ENCODE measurements at regions not wholly inside any gene's neighbourhood (a gene's known extent, or its start where the extent isn't known, plus 50 kb on each side); places are given as distances from the start of the nearest gene placed in this dataset.
"Not testable (repeated sequence)": the region's sequence is repeated elsewhere in the genome, so short reads cannot be mapped to it uniquely, and the experiment has no call there.

GRCh38 chr4:3612281-3612680, 80.1 kb upstream of the LRPAP1 start:
- intact Hi-C loops (cut with DNase I) = no loop called here

GRCh38 chr4:3611778-3612177, 79.6 kb upstream of the LRPAP1 start:
- H3K4me3 ChIP-seq = no peak overlapping the region
- WGBS (ENCODE audit: insufficient coverage, low coverage, low lambda C conversion rate, missing lambda C conversion rate) = no CpG with 5 or more reads among the region's 14 CpGs
- TF ChIP-seq CTCF (IDR thresholded peaks at IDR 0.05) (no peak), POLR2A (IDR thresholded peaks at IDR 0.05) (no peak)
- intact Hi-C loops (cut with DNase I) = no loop called here
- DNase-seq (no peak), ATAC-seq (no peak)
- no peaks in the 10 kb centered on the region for H3K4me1 ChIP-seq
- H3K9me3 ChIP-seq = no peaks in the 10 kb centered on the region
- no peak overlapping the region for H3K27ac ChIP-seq
- no peaks in the 10 kb centered on the region for H3K27me3 ChIP-seq
- H3K36me3 ChIP-seq = no peaks in the 10 kb centered on the region

More at GRCh38 chr4:3612281-3612680, 80.1 kb upstream of the LRPAP1 start:
- ATAC-seq = no peak
- Histone ChIP-seq H3K36me3 (no peaks in the 10 kb centered on the region), H3K4me1 (no peaks in the 10 kb centered on the region), H3K27ac (no peak overlapping the region), H3K27me3 (no peaks in the 10 kb centered on the region), H3K9me3 (no peaks in the 10 kb centered on the region), H3K4me3 (no peak overlapping the region)
- DNase-seq = no peak
- TF ChIP-seq CTCF (IDR thresholded peaks at IDR 0.05) (no peak), POLR2A (IDR thresholded peaks at IDR 0.05) (no peak)
- no CpG with 5 or more reads among the region's 4 CpGs for WGBS (ENCODE audit: insufficient coverage, low coverage, low lambda C conversion rate, missing lambda C conversion rate)

- ATAC-seq; intact Hi-C loops (cut with DNase I); DNase-seq; H3K36me3 ChIP-seq; H3K27ac ChIP-seq; H3K9me3 ChIP-seq; H3K27me3 ChIP-seq; H3K4me1 ChIP-seq; H3K4me3 ChIP-seq: not testable (repeated sequence)
- 75% methylated on average over 3 of the region's 4 CpGs for WGBS (ENCODE audit: insufficient coverage, low coverage, low lambda C conversion rate, missing lambda C conversion rate)
Observed at GRCh38 chr4:3610851-3611250, 78.6 kb upstream of the LRPAP1 start.

GRCh38 chr4:3609905-3610304, 77.7 kb upstream of the LRPAP1 start:
- H3K27me3 ChIP-seq; DNase-seq; H3K9me3 ChIP-seq; H3K27ac ChIP-seq; H3K36me3 ChIP-seq; intact Hi-C loops (cut with DNase I); ATAC-seq; H3K4me1 ChIP-seq; H3K4me3 ChIP-seq: not testable (repeated sequence)
- 83% methylated on average over 2 of the region's 2 CpGs for WGBS (ENCODE audit: insufficient coverage, low coverage, low lambda C conversion rate, missing lambda C conversion rate)

GRCh38 chr4:3607690-3608552, 75.7 kb upstream of the LRPAP1 start:
- DNase-seq (no peak), ATAC-seq (peak in 1 of 4 donors; percentile 19)
- intact Hi-C loops (cut with DNase I) = no loop called here
- TF ChIP-seq POLR2A (IDR thresholded peaks at IDR 0.05) = no peak
- no peak for TF ChIP-seq CTCF (IDR thresholded peaks at IDR 0.05)
- no peak overlapping the region for H3K27ac ChIP-seq
- 74% methylated on average over 7 of the region's 20 CpGs for WGBS (ENCODE audit: insufficient coverage, low coverage, low lambda C conversion rate, missing lambda C conversion rate)
- no peaks in the 10 kb centered on the region for H3K9me3 ChIP-seq
- H3K36me3 ChIP-seq = no peaks in the 10 kb centered on the region
- no peaks in the 10 kb centered on the region for H3K4me1 ChIP-seq
- H3K4me3 ChIP-seq = no peak overlapping the region
- no peaks in the 10 kb centered on the region for H3K27me3 ChIP-seq

GRCh38 chr4:3606850-3607249, 74.6 kb upstream of the LRPAP1 start:
- H3K4me3 ChIP-seq; H3K27ac ChIP-seq; H3K36me3 ChIP-seq; intact Hi-C loops (cut with DNase I); H3K27me3 ChIP-seq; H3K9me3 ChIP-seq; H3K4me1 ChIP-seq; DNase-seq: not testable (repeated sequence)
- no CpG with 5 or more reads among the region's 5 CpGs for WGBS (ENCODE audit: insufficient coverage, low coverage, low lambda C conversion rate, missing lambda C conversion rate)
- ATAC-seq = peak in 1 of 4 donors; percentile 20

GRCh38 chr4:3606271-3606670, 74.0 kb upstream of the LRPAP1 start:
- H3K4me1 ChIP-seq; intact Hi-C loops (cut with DNase I); DNase-seq; H3K4me3 ChIP-seq; H3K27ac ChIP-seq; H3K9me3 ChIP-seq; ATAC-seq; H3K36me3 ChIP-seq; H3K27me3 ChIP-seq: not testable (repeated sequence)
- WGBS (ENCODE audit: insufficient coverage, low coverage, low lambda C conversion rate, missing lambda C conversion rate) = 80% methylated on average over 3 of the region's 3 CpGs
